ENCODE measurements at regions not wholly inside any gene's neighbourhood (a gene's known extent, or its start where the extent isn't known, plus 50 kb on each side); places are given as distances from the start of the nearest gene placed in this dataset.

DNA sequence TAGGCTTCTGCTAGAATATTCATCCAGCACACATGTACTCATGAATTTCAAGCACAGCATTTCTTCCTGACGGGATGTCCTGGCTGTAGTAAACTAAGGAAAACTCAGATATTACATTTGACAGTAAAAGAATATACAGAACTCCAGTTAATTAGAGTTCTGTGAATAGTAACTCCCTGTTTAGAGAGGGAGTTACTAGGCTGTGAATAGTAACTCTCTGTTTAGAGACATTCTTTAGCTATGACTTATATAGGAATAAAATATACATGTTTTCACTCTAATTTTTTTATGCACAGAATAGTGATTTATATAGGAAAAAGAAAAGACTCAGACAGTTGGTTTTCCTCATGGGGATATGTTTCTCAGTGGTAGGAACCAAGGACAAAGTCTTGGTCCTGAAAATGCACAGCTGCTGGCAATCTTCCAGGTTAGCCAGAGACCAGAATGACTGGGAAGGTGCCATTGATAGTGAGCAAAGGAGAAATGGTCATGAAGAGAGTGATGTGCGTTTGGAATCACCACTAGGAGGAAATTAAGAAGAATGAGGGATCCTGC lies 480.7 kb upstream of the THBS1 start:
- H3K9me3 Mint-ChIP-seq, result no peaks in the 10 kb centered on the region
- no peak overlapping the region for H3K4me3 Mint-ChIP-seq
- H3K4me1 Mint-ChIP-seq, result peaks cover 14% of the 10 kb centered on the region
- no peaks in the 10 kb centered on the region for H3K36me3 Mint-ChIP-seq (ENCODE audit: low read depth)
- no peaks in the 10 kb centered on the region for H3K27me3 Mint-ChIP-seq (ENCODE audit: low read depth)
- TF ChIP-seq, protein P1, sequence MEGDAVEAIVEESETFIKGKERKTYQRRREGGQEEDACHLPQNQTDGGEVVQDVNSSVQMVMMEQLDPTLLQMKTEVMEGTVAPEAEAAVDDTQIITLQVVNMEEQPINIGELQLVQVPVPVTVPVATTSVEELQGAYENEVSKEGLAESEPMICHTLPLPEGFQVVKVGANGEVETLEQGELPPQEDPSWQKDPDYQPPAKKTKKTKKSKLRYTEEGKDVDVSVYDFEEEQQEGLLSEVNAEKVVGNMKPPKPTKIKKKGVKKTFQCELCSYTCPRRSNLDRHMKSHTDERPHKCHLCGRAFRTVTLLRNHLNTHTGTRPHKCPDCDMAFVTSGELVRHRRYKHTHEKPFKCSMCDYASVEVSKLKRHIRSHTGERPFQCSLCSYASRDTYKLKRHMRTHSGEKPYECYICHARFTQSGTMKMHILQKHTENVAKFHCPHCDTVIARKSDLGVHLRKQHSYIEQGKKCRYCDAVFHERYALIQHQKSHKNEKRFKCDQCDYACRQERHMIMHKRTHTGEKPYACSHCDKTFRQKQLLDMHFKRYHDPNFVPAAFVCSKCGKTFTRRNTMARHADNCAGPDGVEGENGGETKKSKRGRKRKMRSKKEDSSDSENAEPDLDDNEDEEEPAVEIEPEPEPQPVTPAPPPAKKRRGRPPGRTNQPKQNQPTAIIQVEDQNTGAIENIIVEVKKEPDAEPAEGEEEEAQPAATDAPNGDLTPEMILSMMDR (IDR thresholded peaks at IDR 0.05; ENCODE audit: unreplicated experiment in 3 of 3), result no peak
- H3K27ac Mint-ChIP-seq, result no peak overlapping the region

GRCh38 chr15:39102431-39102830 lies 478.4 kb upstream of the THBS1 start:
- Mint-ChIP-seq H3K4me1 (no peaks in the 10 kb centered on the region), H3K27me3 (ENCODE audit: low read depth) (no peaks in the 10 kb centered on the region), H3K27ac (no peak overlapping the region)

GRCh38 chr15:39106950-39107349 lies 473.9 kb upstream of the THBS1 start:
- H3K9me3 Mint-ChIP-seq, result peaks cover 2% of the 10 kb centered on the region
- no peak overlapping the region for H3K27ac Mint-ChIP-seq
- H3K4me1 Mint-ChIP-seq, result no peaks in the 10 kb centered on the region
- no peak overlapping the region for H3K4me3 Mint-ChIP-seq
- H3K36me3 Mint-ChIP-seq (ENCODE audit: low read depth), result no peaks in the 10 kb centered on the region
- H3K27me3 Mint-ChIP-seq (ENCODE audit: low read depth), result no peaks in the 10 kb centered on the region
- TF ChIP-seq, protein P1 (IDR thresholded peaks at IDR 0.05; ENCODE audit: unreplicated experiment in 3 of 3), result no peak

More at GRCh38 chr15:39102431-39102830, 478.4 kb upstream of the THBS1 start:
- peaks cover 2% of the 10 kb centered on the region for H3K9me3 Mint-ChIP-seq
- TF ChIP-seq, protein P1 (IDR thresholded peaks at IDR 0.05; ENCODE audit: unreplicated experiment in 3 of 3), result no peak
- H3K36me3 Mint-ChIP-seq (ENCODE audit: low read depth), result no peaks in the 10 kb centered on the region
- H3K4me3 Mint-ChIP-seq, result no peak overlapping the region

- Mint-ChIP-seq H3K36me3 (ENCODE audit: low read depth) (no peaks in the 10 kb centered on the region), H3K27ac (peak overlapping the region in 2 of 3 experiments; percentile 4 to 9), H3K4me1 (no peaks in the 10 kb centered on the region), H3K27me3 (ENCODE audit: low read depth) (no peaks in the 10 kb centered on the region), H3K9me3 (peaks cover 2% of the 10 kb centered on the region), H3K4me3 (no peak overlapping the region)
- TF ChIP-seq, protein P1 (IDR thresholded peaks at IDR 0.05; ENCODE audit: unreplicated experiment in 3 of 3), result no peak
Observed at GRCh38 chr15:39108021-39108420, 472.9 kb upstream of the THBS1 start.

DNA sequence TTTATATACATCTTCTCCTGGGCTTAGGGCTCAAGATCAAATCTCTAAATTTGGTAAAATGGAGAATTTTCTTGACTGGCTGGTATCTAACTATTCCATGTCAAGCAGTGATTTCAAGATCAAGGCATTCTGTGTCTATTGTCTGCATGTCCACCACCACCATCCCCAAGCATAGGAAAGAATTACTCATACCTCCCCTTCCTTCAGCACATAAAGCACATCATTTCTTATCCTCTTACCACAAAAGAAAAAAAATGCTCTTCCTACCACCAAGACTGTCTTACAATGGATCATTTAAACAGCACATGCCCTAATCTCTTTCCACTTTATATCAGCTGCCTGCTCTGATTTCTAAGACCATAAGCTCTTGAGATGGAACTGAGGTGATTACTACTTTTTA lies 470.5 kb upstream of the THBS1 start:
- TF ChIP-seq, protein P1 (IDR thresholded peaks at IDR 0.05; ENCODE audit: unreplicated experiment in 3 of 3), result no peak
- H3K36me3 Mint-ChIP-seq (ENCODE audit: low read depth), result no peaks in the 10 kb centered on the region
- no peak overlapping the region for H3K27ac Mint-ChIP-seq
- H3K9me3 Mint-ChIP-seq, result peaks cover 8% of the 10 kb centered on the region
- H3K27me3 Mint-ChIP-seq (ENCODE audit: low read depth), result peaks cover 3% of the 10 kb centered on the region
- no peaks in the 10 kb centered on the region for H3K4me1 Mint-ChIP-seq
- no peak overlapping the region for H3K4me3 Mint-ChIP-seq

GRCh38 chr15:39110746-39111145 lies 470.1 kb upstream of the THBS1 start:
- no peaks in the 10 kb centered on the region for H3K4me1 Mint-ChIP-seq
- H3K4me3 Mint-ChIP-seq, result no peak overlapping the region
- H3K9me3 Mint-ChIP-seq, result peaks cover 8% of the 10 kb centered on the region
- H3K36me3 Mint-ChIP-seq (ENCODE audit: low read depth), result no peaks in the 10 kb centered on the region
- no peak overlapping the region for H3K27ac Mint-ChIP-seq
- peaks cover 3% of the 10 kb centered on the region for H3K27me3 Mint-ChIP-seq (ENCODE audit: low read depth)
- TF ChIP-seq, protein P1 (IDR thresholded peaks at IDR 0.05; ENCODE audit: unreplicated experiment in 3 of 3), result no peak
